H1 (cell line): ENCODE measurements at regions not wholly inside any gene's neighbourhood (a gene's known extent, or its start where the extent isn't known, plus 50 kb on each side); places are given as distances from the start of the nearest gene placed in this dataset.

ENCODE experiments used
- CTCF ChIA-PET: fragments of 300-600 bp; sonication (Branson Sonifier 250); formaldehyde crosslinking; loops from one replicate; lab custom pipeline; 2021; ENCODE audit not compliant: partially characterized antibody; lab: Charles Lee
- POLR2A ChIA-PET: fragments of 300-600 bp; sonication (Branson Sonifier 250); formaldehyde crosslinking; loops from one replicate; lab custom pipeline; 2021; ENCODE audit warnings: inconsistent platforms; ENCODE audit not compliant: partially characterized antibody; lab: Charles Lee
- DNase-seq, 2 experiments: peaks; one replicate each; pipeline versions ENCODE4 v3.0.0 to v3.0.0-alpha.2; 2010 to 2022; ENCODE audit warnings: low spot score in 2 of 2, low read depth in 1 of 2, mixed read lengths in 1 of 2
- FAIRE-seq: peaks from 2 replicates; lab custom pipeline; 2011; peaks lifted over from hg19 to GRCh38; lab: Jason Lieb, UNC
- H2AFZ ChIP-seq: 2 replicates; pipeline ENCODE4 v1.8.1; 2012; ENCODE audit warnings: low read length, inconsistent platforms
- H2AK5ac ChIP-seq: 2 replicates; pipeline ENCODE4 v1.6.1; 2013; ENCODE audit warnings: low read depth, low read length
- H2BK120ac ChIP-seq: replicated peaks from 2 replicates; pipeline ENCODE3; 2013; ENCODE audit warnings: low read depth, low read length, inconsistent platforms
- H2BK12ac ChIP-seq: 2 replicates; pipeline ENCODE4 v1.6.1; 2013; ENCODE audit warnings: low read depth, low read length
- H2BK15ac ChIP-seq: 2 replicates; pipeline ENCODE4 v1.6.1; 2013; ENCODE audit warnings: low read length
- H2BK20ac ChIP-seq: 2 replicates; pipeline ENCODE4 v1.6.1; 2013; ENCODE audit warnings: low read length
- H2BK5ac ChIP-seq: 2 replicates; pipeline ENCODE4 v1.6.1; 2013; ENCODE audit warnings: low read depth, low read length
- H3K14ac ChIP-seq: 2 replicates; pipeline ENCODE4 v1.6.1; 2013; ENCODE audit warnings: inconsistent platforms; ENCODE audit not compliant: insufficient read length
- H3K18ac ChIP-seq: 2 replicates; pipeline ENCODE4 v1.6.1; 2013; ENCODE audit warnings: low read length; ENCODE audit errors: extremely low read depth
- H3K23ac ChIP-seq: 2 replicates; pipeline ENCODE4 v1.6.1; 2013; ENCODE audit warnings: inconsistent platforms; ENCODE audit not compliant: insufficient read length
- H3K23me2 ChIP-seq: 2 replicates; pipeline ENCODE4 v1.6.1; 2013; ENCODE audit warnings: low read depth, low read length
- H3K27ac ChIP-seq: 2 replicates; pipeline ENCODE4 v1.6.1; 2011; ENCODE audit warnings: low read depth, low read length, inconsistent platforms
- H3K27me3 ChIP-seq, 4 experiments: replicated peaks in 1 of 4; 1 replicate in 1 of 4; 2 replicates in 3 of 4; pipeline versions ENCODE4 v1.6.1 to v1.8.1; 2011 to 2013; ENCODE audit warnings: low read length in 3 of 4, mild to moderate bottlenecking in 3 of 4, inconsistent platforms in 2 of 4, mixed read lengths in 2 of 4, moderate library complexity in 1 of 4; ENCODE audit not compliant: control insufficient read depth in 3 of 4, insufficient read depth in 3 of 4; ENCODE audit errors: extremely low read depth in 1 of 4
- H3K36me3 ChIP-seq, 4 experiments: 2 replicates each; pipeline versions ENCODE4 v1.6.1 to v1.8.1; 2011 to 2013; ENCODE audit warnings: mild to moderate bottlenecking in 4 of 4, low read length in 3 of 4, moderate library complexity in 2 of 4, control low read depth in 1 of 4, inconsistent platforms in 1 of 4; ENCODE audit not compliant: insufficient read depth in 4 of 4, control insufficient read depth in 2 of 4
- H3K4ac ChIP-seq: replicated peaks from 2 replicates; pipeline ENCODE3; 2013; ENCODE audit warnings: low read length, low read depth, mixed read lengths, inconsistent platforms; ENCODE audit not compliant: insufficient read length
- H3K4me1 ChIP-seq, 4 experiments: replicated peaks in 1 of 4; 1 replicate in 1 of 4; 2 replicates in 3 of 4; pipeline versions ENCODE4 v1.6.1 to v1.8.1; 2011 to 2013; ENCODE audit warnings: low read length in 3 of 4, inconsistent platforms in 2 of 4, mixed read lengths in 1 of 4; ENCODE audit not compliant: insufficient read depth in 4 of 4, control insufficient read depth in 3 of 4
- H3K4me2 ChIP-seq, 2 experiments: 2 replicates each; pipeline versions ENCODE4 v1.6.1 to v1.8.1; 2011 to 2013; ENCODE audit warnings: low read depth in 2 of 2, low read length in 2 of 2, control low read depth in 1 of 2, inconsistent platforms in 1 of 2, mild to moderate bottlenecking in 1 of 2; ENCODE audit not compliant: insufficient read depth in 1 of 2
- H3K4me3 ChIP-seq, 4 experiments: fragments of 200-600, 300-600 bp in 1 of 4; sonication (generic), shearing (Covaris generic), sonication (Bioruptor Twin) in 1 of 4; 2 replicates each; pipeline versions ENCODE4 v1.5.1 to v1.8.1; 2011 to 2016; ENCODE audit warnings: low read length in 4 of 4, low read depth in 3 of 4, control low read depth in 2 of 4, inconsistent platforms in 2 of 4, mild to moderate bottlenecking in 2 of 4, mixed read lengths in 1 of 4, moderate library complexity in 1 of 4; ENCODE audit not compliant: insufficient read depth in 2 of 4; ENCODE audit errors: extremely low read depth in 1 of 4
- H3K56ac ChIP-seq: replicated peaks from 2 replicates; pipeline ENCODE3; 2013; ENCODE audit warnings: low read depth, mild to moderate bottlenecking, mixed read lengths, low read length, inconsistent platforms; ENCODE audit not compliant: insufficient read length
- H3K79me1 ChIP-seq: 2 replicates; pipeline ENCODE4 v1.6.1; 2013; ENCODE audit warnings: low read depth, low read length, control low read depth
- H3K79me2 ChIP-seq, 2 experiments: 2 replicates each; pipeline versions ENCODE4 v1.6.1 to v1.8.1; 2012 to 2013; ENCODE audit warnings: low read length in 2 of 2, mild to moderate bottlenecking in 2 of 2, inconsistent platforms in 1 of 2; ENCODE audit not compliant: insufficient read depth in 2 of 2, control insufficient read depth in 1 of 2
- H3K9ac ChIP-seq, 4 experiments: replicated peaks in 1 of 4; 1 replicate in 1 of 4; 2 replicates in 3 of 4; pipeline versions ENCODE4 v1.6.1 to v1.8.1; 2011 to 2013; ENCODE audit warnings: low read depth in 3 of 4, low read length in 3 of 4, control low read depth in 2 of 4, mild to moderate bottlenecking in 2 of 4, moderate library complexity in 2 of 4, inconsistent platforms in 1 of 4; ENCODE audit errors: extremely low read depth in 1 of 4
- H3K9me3 ChIP-seq, 2 experiments: 2 replicates each; pipeline versions ENCODE4 v1.6.1 to v1.8.1; 2012 to 2013; ENCODE audit warnings: mild to moderate bottlenecking in 2 of 2, moderate library complexity in 2 of 2, control low read depth in 1 of 2, inconsistent platforms in 1 of 2, low read depth in 1 of 2, low read length in 1 of 2, mixed read lengths in 1 of 2; ENCODE audit not compliant: insufficient read depth in 2 of 2
- H4K20me1 ChIP-seq, 2 experiments: replicated peaks in 1 of 2; 2 replicates each; pipeline versions ENCODE3 to v1.8.1; 2011 to 2013; ENCODE audit warnings: inconsistent platforms in 2 of 2, low read length in 2 of 2, mild to moderate bottlenecking in 1 of 2; ENCODE audit not compliant: insufficient read depth in 2 of 2, control insufficient read depth in 1 of 2
- H4K5ac ChIP-seq: 2 replicates; pipeline ENCODE4 v1.6.1; 2013; ENCODE audit warnings: low read length, low read depth, mixed read lengths, inconsistent platforms; ENCODE audit not compliant: insufficient read length
- H4K8ac ChIP-seq: 2 replicates; pipeline ENCODE4 v1.8.0; 2013; ENCODE audit warnings: mild to moderate bottlenecking, moderate library complexity, low read length, inconsistent platforms; ENCODE audit not compliant: insufficient read depth; ENCODE audit errors: extremely low read depth
- H4K91ac ChIP-seq: replicated peaks from 2 replicates; pipeline ENCODE3; 2013; ENCODE audit warnings: low read length, mixed read lengths, inconsistent platforms; ENCODE audit not compliant: insufficient read length
- JUND ChIP-seq: IDR thresholded peaks from 2 replicates; pipeline ENCODE4 v1.6.1; 2011; ENCODE audit warnings: mild to moderate bottlenecking, improper control_type of control experiment, low read length
- PHF8 ChIP-seq: fragments of 200-600 bp; sonication (generic); conservative IDR thresholded peaks from 2 replicates; pipeline ENCODE4 v1.7.1; 2012; ENCODE audit warnings: low read depth, mild to moderate bottlenecking, inconsistent platforms, low read length, moderate library complexity
- WGBS, 2 experiments: shearing (Covaris generic) in 1 of 2; methylation state at CpG; one replicate each; pipeline versions ENCODE4 v1.1.6 to v1.1.7; 2013 to 2015; ENCODE audit warnings: low lambda C conversion rate in 2 of 2, mixed read lengths in 2 of 2, inconsistent platforms in 1 of 2, low coverage in 1 of 2, missing lambda C conversion rate in 1 of 2; ENCODE audit not compliant: insufficient replicate concordance in 2 of 2, insufficient coverage in 1 of 2, insufficient read length in 1 of 2; ENCODE audit errors: extremely low coverage in 1 of 2, missing lambda C conversion rate in 1 of 2; 5-methylcytosine and 5-hydroxymethylcytosine counted together

DNA sequence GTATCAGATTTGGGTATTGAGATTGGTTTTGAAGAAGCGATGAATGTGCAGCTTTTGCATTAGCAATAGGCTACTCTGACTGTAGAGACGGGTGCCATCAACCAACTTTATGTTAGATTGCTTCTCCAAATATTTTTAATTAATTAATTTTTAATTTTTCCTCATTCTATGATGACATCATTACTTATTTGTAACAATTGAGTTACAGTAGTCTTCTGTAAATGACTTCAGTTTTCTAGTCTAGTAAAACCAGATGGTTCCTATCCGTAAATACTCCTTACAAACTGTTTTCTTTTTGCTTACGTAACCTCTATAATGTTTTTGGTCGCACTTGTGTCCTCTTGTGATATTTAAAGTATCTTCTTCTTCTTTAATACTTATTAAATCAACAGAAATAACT, 118.1 kb downstream of the ZNF736 start:
- Histone ChIP-seq H3K4ac (no peak overlapping the region), H2BK20ac (no peak overlapping the region), H3K9me3 (peaks cover 28 to 51% of the 10 kb centered on the region in 2 experiments)

More for the DNA sequence above, 118.1 kb downstream of the ZNF736 start:
- H3K56ac ChIP-seq = no peak overlapping the region
- no peak overlapping the region for H2BK15ac ChIP-seq
- no peak overlapping the region for H3K18ac ChIP-seq
- H2BK120ac ChIP-seq = no peak overlapping the region
- H3K79me2 ChIP-seq = no peaks in the 10 kb centered on the region
- no peaks in the 10 kb centered on the region for H3K27me3 ChIP-seq
- no peaks in the 10 kb centered on the region for H4K20me1 ChIP-seq
- no peaks in the 10 kb centered on the region for H3K36me3 ChIP-seq
- no peaks in the 10 kb centered on the region for H3K4me1 ChIP-seq
- CTCF ChIA-PET = no interaction called here
- H3K14ac ChIP-seq = no peak overlapping the region
- DNase-seq = no peak
- H3K4me3 ChIP-seq = no peak overlapping the region
- TF ChIP-seq PHF8 (no peak), JUND (no peak)
- POLR2A ChIA-PET = no interaction called here
- FAIRE-seq = no peak
- no peak overlapping the region for H4K8ac ChIP-seq
- H3K4me2 ChIP-seq = no peak overlapping the region
- H2AFZ ChIP-seq = no peak overlapping the region
- no peaks in the 10 kb centered on the region for H3K79me1 ChIP-seq
- no peak overlapping the region for H3K27ac ChIP-seq
- no peak overlapping the region for H2BK12ac ChIP-seq
- no peak overlapping the region for H4K5ac ChIP-seq
- 89% methylated on average over 5 of the region's 5 CpGs; no CpG with 5 or more reads in 1 of the 2 experiments for WGBS, 2 experiments
- no peak overlapping the region for H3K9ac ChIP-seq
- H3K23ac ChIP-seq = no peak overlapping the region
- no peak overlapping the region for H2AK5ac ChIP-seq
- H2BK5ac ChIP-seq = no peak overlapping the region
- no peak overlapping the region for H4K91ac ChIP-seq
- H3K23me2 ChIP-seq = no peaks in the 10 kb centered on the region
